GM19438 (cell line): ENCODE measurements at regions not wholly inside any gene's neighbourhood (a gene's known extent, or its start where the extent isn't known, plus 50 kb on each side); places are given as distances from the start of the nearest gene placed in this dataset.
"Not testable (repeated sequence)": the region's sequence is repeated elsewhere in the genome, so short reads cannot be mapped to it uniquely, and the experiment has no call there.

Source experiments
- ATAC-seq: cut with Tn5 transposase; IDR thresholded peaks from one replicate; pipeline ENCODE4 v1.9.1; 2021; ENCODE audit warnings: low read depth; ENCODE audit not compliant: unreplicated experiment

GRCh38 chr5:96112123-96112670 is 150.5 kb upstream of the ELL2 start:
- no peak for ATAC-seq

- ATAC-seq, result no peak
Measured at GRCh38 chr5:96111080-96111756, 149.6 kb upstream of the ELL2 start.

- no peak for ATAC-seq
Measured at GRCh38 chr5:96110300-96110699, 148.6 kb upstream of the ELL2 start.

- ATAC-seq, result not testable (repeated sequence)
Measured at GRCh38 chr5:96108629-96109028, 147.0 kb upstream of the ELL2 start.

GRCh38 chr5:96103829-96104228 is 142.2 kb upstream of the ELL2 start:
- not testable (repeated sequence) for ATAC-seq

- ATAC-seq, result no peak
Measured at GRCh38 chr5:96101358-96102089, 139.9 kb upstream of the ELL2 start.

- ATAC-seq, result not testable (repeated sequence)
Measured at GRCh38 chr5:96097488-96097887, 135.8 kb upstream of the ELL2 start.

- no peak for ATAC-seq
Measured at GRCh38 chr5:96096724-96097123, 135.1 kb upstream of the ELL2 start.

GRCh38 chr5:96094904-96095303 is 133.3 kb upstream of the ELL2 start:
- no peak for ATAC-seq

- ATAC-seq, result no peak
Measured at GRCh38 chr5:96093890-96094381, 132.3 kb upstream of the ELL2 start.

GRCh38 chr5:96093340-96093739 is 131.7 kb upstream of the ELL2 start:
- no peak for ATAC-seq

GRCh38 chr5:96091874-96092273 is 130.2 kb upstream of the ELL2 start:
- ATAC-seq, result no peak

- no peak for ATAC-seq
Measured at GRCh38 chr5:96090215-96090614, 128.6 kb upstream of the ELL2 start.

GRCh38 chr5:96088706-96089498 is 127.3 kb upstream of the ELL2 start:
- ATAC-seq, result no peak

GRCh38 chr5:96087939-96088338 is 126.3 kb upstream of the ELL2 start:
- ATAC-seq, result no peak

GRCh38 chr5:96084874-96085506 is 123.3 kb upstream of the ELL2 start:
- no peak for ATAC-seq

- ATAC-seq, result no peak
Measured at GRCh38 chr5:96083361-96083881, 121.8 kb upstream of the ELL2 start.

- no peak for ATAC-seq
Measured at GRCh38 chr5:96081276-96081858, 119.7 kb upstream of the ELL2 start.

- ATAC-seq, result no peak
Measured at GRCh38 chr5:96080557-96080956, 118.9 kb upstream of the ELL2 start.

- ATAC-seq, result no peak
Measured at GRCh38 chr5:96079962-96080361, 118.3 kb upstream of the ELL2 start.
